ENCODE measurements at regions not wholly inside any gene's neighbourhood (a gene's known extent, or its start where the extent isn't known, plus 50 kb on each side); places are given as distances from the start of the nearest gene placed in this dataset.
"Not testable (repeated sequence)": the region's sequence is repeated elsewhere in the genome, so short reads cannot be mapped to it uniquely, and the experiment has no call there.

- H3K4me2 ChIP-seq (ENCODE audit: extremely low read depth, insufficient read depth, low read length): no peak overlapping the region
- H3K4me1 ChIP-seq (ENCODE audit: control insufficient read depth, extremely low read depth, insufficient read depth, low read length): peaks cover 4% of the 10 kb centered on the region
- H3K27me3 ChIP-seq (ENCODE audit: control insufficient read depth, insufficient read depth, low read length): peaks cover 4% of the 10 kb centered on the region
- H2AFZ ChIP-seq (ENCODE audit: low read length): no peak overlapping the region
- H3K9ac ChIP-seq (ENCODE audit: insufficient read depth, low read length): no peak overlapping the region
- TF ChIP-seq EZH2 (IDR thresholded peaks at IDR 0.05; ENCODE audit: low read length, missing control alignments) (no peak), CTCF (conservative IDR thresholded peaks at IDR 0.05 in 1 of 2, IDR thresholded peaks at IDR 0.05 in 1 of 2; ENCODE audit: low read depth in 1 of 2, low read length in 2 of 2) (no peak)
- no peaks in the 10 kb centered on the region for H3K9me3 ChIP-seq (ENCODE audit: control insufficient read depth, insufficient read depth, low read depth, low read length)
- no peaks in the 10 kb centered on the region for H3K79me2 ChIP-seq (ENCODE audit: control insufficient read depth, insufficient read depth, low read length)
- no peak overlapping the region for H3K27ac ChIP-seq (ENCODE audit: insufficient read depth, low read length)
- H3K4me3 ChIP-seq (replicated peaks in 1 of 4; ENCODE audit: control extremely low read depth in 1 of 4, insufficient read depth in 1 of 4, low read depth in 3 of 4, low read length in 4 of 4): no peak overlapping the region
- no peaks in the 10 kb centered on the region for H3K36me3 ChIP-seq (ENCODE audit: control insufficient read depth, insufficient read depth, low read length)
- DNase-seq (ENCODE audit: low read depth in 2 of 2): peak in 1 of 2 donors; percentile 46
- no peaks in the 10 kb centered on the region for H4K20me1 ChIP-seq (ENCODE audit: control insufficient read depth, extremely low read depth, insufficient read depth, low read length)
Observed at GRCh38 chr20:1841554-1842140, 53.6 kb upstream of the SIRPA start.

GRCh38 chr20:1840817-1841553, 54.2 kb upstream of the SIRPA start:
- Histone ChIP-seq H2AFZ (ENCODE audit: low read length) (no peak overlapping the region), H4K20me1 (ENCODE audit: control insufficient read depth, extremely low read depth, insufficient read depth, low read length) (no peaks in the 10 kb centered on the region), H3K4me2 (ENCODE audit: extremely low read depth, insufficient read depth, low read length) (no peak overlapping the region), H3K27me3 (ENCODE audit: control insufficient read depth, insufficient read depth, low read length) (peaks cover 4% of the 10 kb centered on the region), H3K27ac (ENCODE audit: insufficient read depth, low read length) (no peak overlapping the region), H3K9ac (ENCODE audit: insufficient read depth, low read length) (no peak overlapping the region), H3K4me3 (replicated peaks in 1 of 4; ENCODE audit: control extremely low read depth in 1 of 4, insufficient read depth in 1 of 4, low read depth in 3 of 4, low read length in 4 of 4) (no peak overlapping the region), H3K36me3 (ENCODE audit: control insufficient read depth, insufficient read depth, low read length) (no peaks in the 10 kb centered on the region), H3K79me2 (ENCODE audit: control insufficient read depth, insufficient read depth, low read length) (no peaks in the 10 kb centered on the region), H3K4me1 (ENCODE audit: control insufficient read depth, extremely low read depth, insufficient read depth, low read length) (peaks cover 4% of the 10 kb centered on the region), H3K9me3 (ENCODE audit: control insufficient read depth, insufficient read depth, low read depth, low read length) (no peaks in the 10 kb centered on the region)
- TF ChIP-seq CTCF (conservative IDR thresholded peaks at IDR 0.05 in 1 of 2, IDR thresholded peaks at IDR 0.05 in 1 of 2; ENCODE audit: low read depth in 1 of 2, low read length in 2 of 2): no peak
- no peak for DNase-seq (ENCODE audit: low read depth in 2 of 2)

GRCh38 chr20:1839376-1840317, 55.6 kb upstream of the SIRPA start:
- not testable (repeated sequence) for H3K4me1 ChIP-seq (ENCODE audit: control insufficient read depth, extremely low read depth, insufficient read depth, low read length); H3K27ac ChIP-seq (ENCODE audit: insufficient read depth, low read length); H3K79me2 ChIP-seq (ENCODE audit: control insufficient read depth, insufficient read depth, low read length); H3K9me3 ChIP-seq (ENCODE audit: control insufficient read depth, insufficient read depth, low read depth, low read length); H3K4me2 ChIP-seq (ENCODE audit: extremely low read depth, insufficient read depth, low read length); H4K20me1 ChIP-seq (ENCODE audit: control insufficient read depth, extremely low read depth, insufficient read depth, low read length); H3K4me3 ChIP-seq (replicated peaks in 1 of 4; ENCODE audit: control extremely low read depth in 1 of 4, insufficient read depth in 1 of 4, low read depth in 3 of 4, low read length in 4 of 4); DNase-seq (ENCODE audit: low read depth in 2 of 2); H3K9ac ChIP-seq (ENCODE audit: insufficient read depth, low read length); H3K36me3 ChIP-seq (ENCODE audit: control insufficient read depth, insufficient read depth, low read length); H2AFZ ChIP-seq (ENCODE audit: low read length); H3K27me3 ChIP-seq (ENCODE audit: control insufficient read depth, insufficient read depth, low read length)

Data from fibroblast of lung (primary cell).